ENCODE measurements at regions not wholly inside any gene's neighbourhood (a gene's known extent, or its start where the extent isn't known, plus 50 kb on each side); places are given as distances from the start of the nearest gene placed in this dataset.

- Mint-ChIP-seq H3K4me3 (no peak overlapping the region), H3K27me3 (no peaks in the 10 kb centered on the region)
Observed at GRCh38 chr3:16658004-16658924, 53.0 kb upstream of the DAZL start.

GRCh38 chr3:16658925-16659793, 53.9 kb upstream of the DAZL start:
- no peaks in the 10 kb centered on the region for H3K36me3 Mint-ChIP-seq (ENCODE audit: low read depth)
- no peaks in the 10 kb centered on the region for H3K27me3 Mint-ChIP-seq
- H3K27ac Mint-ChIP-seq, result no peak overlapping the region
- no peaks in the 10 kb centered on the region for H3K4me1 Mint-ChIP-seq (ENCODE audit: low read depth)
- H3K9me3 Mint-ChIP-seq, result peaks cover 12% of the 10 kb centered on the region
- no peak overlapping the region for H3K4me3 Mint-ChIP-seq

More at GRCh38 chr3:16658004-16658924, 53.0 kb upstream of the DAZL start:
- no peaks in the 10 kb centered on the region for H3K4me1 Mint-ChIP-seq (ENCODE audit: low read depth)
- H3K36me3 Mint-ChIP-seq (ENCODE audit: low read depth), result no peaks in the 10 kb centered on the region
- H3K9me3 Mint-ChIP-seq, result peaks cover 12% of the 10 kb centered on the region
- H3K27ac Mint-ChIP-seq, result no peak overlapping the region

GRCh38 chr3:16663854-16664712, 58.9 kb upstream of the DAZL start:
- H3K27me3 Mint-ChIP-seq, result peaks cover 6% of the 10 kb centered on the region
- H3K4me3 Mint-ChIP-seq, result no peak overlapping the region
- H3K9me3 Mint-ChIP-seq, result peaks cover 12% of the 10 kb centered on the region
- no peaks in the 10 kb centered on the region for H3K4me1 Mint-ChIP-seq (ENCODE audit: low read depth)
- no peak overlapping the region for H3K27ac Mint-ChIP-seq
- H3K36me3 Mint-ChIP-seq (ENCODE audit: low read depth), result no peaks in the 10 kb centered on the region

GRCh38 chr3:16665282-16665741, 60.1 kb upstream of the DAZL start:
- H3K27me3 Mint-ChIP-seq, result peaks cover 6% of the 10 kb centered on the region
- H3K4me3 Mint-ChIP-seq, result no peak overlapping the region
- H3K36me3 Mint-ChIP-seq (ENCODE audit: low read depth), result no peaks in the 10 kb centered on the region
- no peaks in the 10 kb centered on the region for H3K4me1 Mint-ChIP-seq (ENCODE audit: low read depth)
- no peak overlapping the region for H3K27ac Mint-ChIP-seq
- peaks cover 12% of the 10 kb centered on the region for H3K9me3 Mint-ChIP-seq

GRCh38 chr3:16666206-16666605, 61.0 kb upstream of the DAZL start:
- Mint-ChIP-seq H3K27ac (no peak overlapping the region), H3K4me3 (no peak overlapping the region), H3K9me3 (peaks cover 8% of the 10 kb centered on the region)

GRCh38 chr3:16667633-16668032, 62.4 kb upstream of the DAZL start:
- no peak overlapping the region for H3K27ac Mint-ChIP-seq
- no peaks in the 10 kb centered on the region for H3K4me1 Mint-ChIP-seq (ENCODE audit: low read depth)
- H3K27me3 Mint-ChIP-seq, result peaks cover 6% of the 10 kb centered on the region
- H3K36me3 Mint-ChIP-seq (ENCODE audit: low read depth), result no peaks in the 10 kb centered on the region
- no peaks in the 10 kb centered on the region for H3K9me3 Mint-ChIP-seq
- no peak overlapping the region for H3K4me3 Mint-ChIP-seq

More at GRCh38 chr3:16666206-16666605, 61.0 kb upstream of the DAZL start:
- Mint-ChIP-seq H3K27me3 (peaks cover 6% of the 10 kb centered on the region), H3K4me1 (ENCODE audit: low read depth) (no peaks in the 10 kb centered on the region), H3K36me3 (ENCODE audit: low read depth) (no peaks in the 10 kb centered on the region)

GRCh38 chr3:16668776-16669545, 63.7 kb upstream of the DAZL start:
- H3K27ac Mint-ChIP-seq, result no peak overlapping the region

GRCh38 chr3:16670191-16670590, 65.0 kb upstream of the DAZL start:
- no peaks in the 10 kb centered on the region for H3K9me3 Mint-ChIP-seq
- no peak overlapping the region for H3K27ac Mint-ChIP-seq
- no peaks in the 10 kb centered on the region for H3K27me3 Mint-ChIP-seq
- H3K4me1 Mint-ChIP-seq (ENCODE audit: low read depth), result no peaks in the 10 kb centered on the region
- no peaks in the 10 kb centered on the region for H3K36me3 Mint-ChIP-seq (ENCODE audit: low read depth)
- H3K4me3 Mint-ChIP-seq, result no peak overlapping the region

More at GRCh38 chr3:16668776-16669545, 63.7 kb upstream of the DAZL start:
- no peaks in the 10 kb centered on the region for H3K4me1 Mint-ChIP-seq (ENCODE audit: low read depth)
- no peak overlapping the region for H3K4me3 Mint-ChIP-seq
- H3K36me3 Mint-ChIP-seq (ENCODE audit: low read depth), result no peaks in the 10 kb centered on the region
- peaks cover 6% of the 10 kb centered on the region for H3K27me3 Mint-ChIP-seq
- no peaks in the 10 kb centered on the region for H3K9me3 Mint-ChIP-seq

- H3K27me3 Mint-ChIP-seq, result no peaks in the 10 kb centered on the region
- H3K9me3 Mint-ChIP-seq, result peaks cover 4% of the 10 kb centered on the region
- H3K36me3 Mint-ChIP-seq (ENCODE audit: low read depth), result peaks cover 7% of the 10 kb centered on the region
- H3K4me3 Mint-ChIP-seq, result no peak overlapping the region
- no peaks in the 10 kb centered on the region for H3K4me1 Mint-ChIP-seq (ENCODE audit: low read depth)
- H3K27ac Mint-ChIP-seq, result no peak overlapping the region
Observed at GRCh38 chr3:16671690-16672089, 66.5 kb upstream of the DAZL start.

- Mint-ChIP-seq H3K4me1 (ENCODE audit: low read depth) (no peaks in the 10 kb centered on the region), H3K27me3 (no peaks in the 10 kb centered on the region), H3K36me3 (ENCODE audit: low read depth) (peaks cover 7% of the 10 kb centered on the region), H3K4me3 (no peak overlapping the region), H3K27ac (no peak overlapping the region), H3K9me3 (peaks cover 4% of the 10 kb centered on the region)
Observed at GRCh38 chr3:16673530-16673929, 68.3 kb upstream of the DAZL start.

GRCh38 chr3:16675805-16676204, 70.6 kb upstream of the DAZL start:
- no peak overlapping the region for H3K27ac Mint-ChIP-seq
- no peak overlapping the region for H3K4me3 Mint-ChIP-seq
- H3K36me3 Mint-ChIP-seq (ENCODE audit: low read depth), result peaks cover 7% of the 10 kb centered on the region
- H3K27me3 Mint-ChIP-seq, result no peaks in the 10 kb centered on the region
- peaks cover 4% of the 10 kb centered on the region for H3K9me3 Mint-ChIP-seq
- no peaks in the 10 kb centered on the region for H3K4me1 Mint-ChIP-seq (ENCODE audit: low read depth)

- Mint-ChIP-seq H3K27me3 (peaks cover 3% of the 10 kb centered on the region), H3K4me1 (ENCODE audit: low read depth) (no peaks in the 10 kb centered on the region), H3K36me3 (ENCODE audit: low read depth) (no peaks in the 10 kb centered on the region), H3K27ac (no peak overlapping the region), H3K9me3 (peaks cover 4% of the 10 kb centered on the region), H3K4me3 (no peak overlapping the region)
Observed at GRCh38 chr3:16686679-16687078, 81.5 kb upstream of the DAZL start.

GRCh38 chr3:16687221-16687620, 82.0 kb upstream of the DAZL start:
- peaks cover 4% of the 10 kb centered on the region for H3K9me3 Mint-ChIP-seq

More at GRCh38 chr3:16687221-16687620, 82.0 kb upstream of the DAZL start:
- H3K27ac Mint-ChIP-seq, result no peak overlapping the region
- H3K4me1 Mint-ChIP-seq (ENCODE audit: low read depth), result no peaks in the 10 kb centered on the region
- H3K27me3 Mint-ChIP-seq, result peaks cover 3% of the 10 kb centered on the region
- H3K4me3 Mint-ChIP-seq, result no peak overlapping the region
- no peaks in the 10 kb centered on the region for H3K36me3 Mint-ChIP-seq (ENCODE audit: low read depth)

Measured in stimulated activated naive CD8-positive, alpha-beta T cell treated with anti-CD3 and anti-CD28 coated beads, Interleukin-15, Interleukin-2, amounts not matched to agents 100 ng/mL and 50 ng/mL, for 24 hours (primary cell).